Mesenchymal stem cell (in vitro differentiated cells and primary cell): ENCODE measurements at regions not wholly inside any gene's neighbourhood (a gene's known extent, or its start where the extent isn't known, plus 50 kb on each side); places are given as distances from the start of the nearest gene placed in this dataset.
A peak's percentile ranks its signal among the peaks of the same experiment; 100 is the strongest.

Experiments
- DNase-seq: peaks from one replicate; pipeline ENCODE4 v3.0.0-alpha.2; 2013
- H2AFZ ChIP-seq: one replicate; pipeline ENCODE4 v1.6.1; 2013; ENCODE audit warnings: low read depth, mild to moderate bottlenecking, control low read depth, inconsistent platforms, low read length, moderate library complexity
- H2AK5ac ChIP-seq: 2 replicates; pipeline ENCODE4 v1.6.1; 2013; ENCODE audit warnings: low read length, moderate library complexity, mild to moderate bottlenecking, inconsistent platforms; ENCODE audit not compliant: severe bottlenecking
- H2BK120ac ChIP-seq: one replicate; pipeline ENCODE4 v1.6.1; 2013; ENCODE audit warnings: low read depth, mild to moderate bottlenecking, inconsistent platforms, low read length, moderate library complexity
- H2BK12ac ChIP-seq, 2 experiments: one replicate each; pipeline ENCODE4 v1.6.1; 2013; ENCODE audit warnings: inconsistent platforms in 2 of 2, low read length in 2 of 2, mild to moderate bottlenecking in 2 of 2, moderate library complexity in 2 of 2, control low read depth in 1 of 2
- H2BK15ac ChIP-seq: one replicate; pipeline ENCODE4 v1.6.1; 2013; ENCODE audit warnings: mild to moderate bottlenecking, low read depth, inconsistent platforms; ENCODE audit not compliant: poor library complexity, severe bottlenecking
- H2BK5ac ChIP-seq: 2 replicates; pipeline ENCODE4 v1.6.1; 2013; ENCODE audit warnings: low read depth, mild to moderate bottlenecking, low read length, control low read depth, inconsistent platforms; ENCODE audit not compliant: poor library complexity, severe bottlenecking
- H3K14ac ChIP-seq, 2 experiments: one replicate each; pipeline ENCODE4 v1.6.1; 2013; ENCODE audit warnings: inconsistent platforms in 2 of 2, low read length in 2 of 2, control low read depth in 1 of 2, mild to moderate bottlenecking in 1 of 2, moderate library complexity in 1 of 2
- H3K18ac ChIP-seq, 2 experiments: one replicate each; pipeline ENCODE4 v1.6.1; 2013; ENCODE audit warnings: inconsistent platforms in 2 of 2, low read length in 2 of 2, control low read depth in 1 of 2, low read depth in 1 of 2, mild to moderate bottlenecking in 1 of 2
- H3K23ac ChIP-seq, 2 experiments: one replicate each; pipeline ENCODE4 v1.6.1; 2013; ENCODE audit warnings: inconsistent platforms in 2 of 2, low read length in 2 of 2, mild to moderate bottlenecking in 2 of 2, moderate library complexity in 2 of 2, control low read depth in 1 of 2
- H3K27ac ChIP-seq: 2 replicates; pipeline ENCODE4 v1.5.1; 2013; ENCODE audit warnings: mild to moderate bottlenecking, moderate library complexity, low read length, control low read depth, inconsistent platforms; ENCODE audit not compliant: poor library complexity, severe bottlenecking
- H3K27me3 ChIP-seq, 2 experiments: 2 replicates each; pipeline versions ENCODE4 v1.6.1 to v1.7.0; 2013; ENCODE audit warnings: low read length in 2 of 2, mild to moderate bottlenecking in 2 of 2, moderate library complexity in 2 of 2, control low read depth in 1 of 2, inconsistent platforms in 1 of 2; ENCODE audit not compliant: control insufficient read depth in 1 of 2, insufficient read depth in 1 of 2
- H3K36me3 ChIP-seq, 2 experiments: 2 replicates each; pipeline versions ENCODE4 v1.6.1 to v1.7.0; 2013; ENCODE audit warnings: low read length in 2 of 2, control low read depth in 1 of 2, inconsistent platforms in 1 of 2, low read depth in 1 of 2, mild to moderate bottlenecking in 1 of 2; ENCODE audit not compliant: insufficient read depth in 2 of 2, control insufficient read depth in 1 of 2
- H3K4ac ChIP-seq, 2 experiments: one replicate each; pipeline ENCODE4 v1.6.1; 2013; ENCODE audit warnings: inconsistent platforms in 2 of 2, low read length in 2 of 2, mild to moderate bottlenecking in 2 of 2, moderate library complexity in 2 of 2, control low read depth in 1 of 2, low read depth in 1 of 2
- H3K4me1 ChIP-seq: 2 replicates; pipeline ENCODE4 v1.6.1; 2013; ENCODE audit warnings: low read depth, low read length, control low read depth; ENCODE audit not compliant: control insufficient read depth, insufficient read depth
- H3K4me2 ChIP-seq: 2 replicates; pipeline ENCODE4 v1.6.1; 2013; ENCODE audit warnings: low read length, mild to moderate bottlenecking, inconsistent platforms; ENCODE audit not compliant: poor library complexity, severe bottlenecking
- H3K4me3 ChIP-seq, 2 experiments: 2 replicates each; pipeline versions ENCODE4 v1.5.1 to v1.7.0; 2013; ENCODE audit warnings: low read length in 2 of 2, mild to moderate bottlenecking in 2 of 2, control low read depth in 1 of 2, low read depth in 1 of 2; ENCODE audit not compliant: insufficient read depth in 1 of 2
- H3K79me1 ChIP-seq: replicated peaks from 2 replicates; pipeline ENCODE4 v1.6.1; 2013; ENCODE audit warnings: mild to moderate bottlenecking, control low read depth, low read length, inconsistent platforms; ENCODE audit not compliant: poor library complexity, severe bottlenecking
- H3K9ac ChIP-seq: 2 replicates; pipeline ENCODE4 v1.7.0; 2013; ENCODE audit warnings: mild to moderate bottlenecking, low read length, moderate library complexity
- H3K9me3 ChIP-seq: 2 replicates; pipeline ENCODE4 v1.7.0; 2013; ENCODE audit warnings: mild to moderate bottlenecking, low read length; ENCODE audit not compliant: control insufficient read depth
- H4K8ac ChIP-seq: one replicate; pipeline ENCODE4 v1.6.1; 2013; ENCODE audit warnings: inconsistent platforms, mild to moderate bottlenecking, low read length, moderate library complexity
- H4K91ac ChIP-seq: one replicate; pipeline ENCODE4 v1.6.1; 2013; ENCODE audit warnings: mild to moderate bottlenecking, low read length, inconsistent platforms
- WGBS: methylation state at CpG from one replicate; pipeline ENCODE4 v1.1.7; 2013; ENCODE audit warnings: mixed read lengths; 5-methylcytosine and 5-hydroxymethylcytosine counted together

GRCh38 chr12:91937009-91937408, 208.6 kb downstream of the BTG1 start:
- Histone ChIP-seq H3K4me3 (no peak overlapping the region), H2BK12ac (no peak overlapping the region), H2BK120ac (no peak overlapping the region), H3K4me1 (no peaks in the 10 kb centered on the region), H3K4ac (no peak overlapping the region), H3K36me3 (no peaks in the 10 kb centered on the region), H3K14ac (no peak overlapping the region), H3K79me1 (no peaks in the 10 kb centered on the region), H2BK5ac (no peak overlapping the region), H2BK15ac (no peak overlapping the region), H3K9ac (no peak overlapping the region), H4K8ac (no peak overlapping the region), H3K27ac (no peak overlapping the region), H2AFZ (no peak overlapping the region), H3K18ac (no peak overlapping the region), H3K4me2 (no peak overlapping the region), H4K91ac (no peak overlapping the region), H3K9me3 (no peaks in the 10 kb centered on the region), H3K23ac (no peak overlapping the region), H3K27me3 (no peaks in the 10 kb centered on the region), H2AK5ac (no peak overlapping the region)
- 84% methylated on average over 1 of the region's 1 CpG for WGBS
- no peak for DNase-seq

- no peak overlapping the region for H2BK5ac ChIP-seq
- no peaks in the 10 kb centered on the region for H3K4me1 ChIP-seq
- H2BK120ac ChIP-seq: no peak overlapping the region
- no peak overlapping the region for H3K27ac ChIP-seq
- no peaks in the 10 kb centered on the region for H3K36me3 ChIP-seq
- H4K91ac ChIP-seq: no peak overlapping the region
- no peaks in the 10 kb centered on the region for H3K79me1 ChIP-seq
- no peak overlapping the region for H3K14ac ChIP-seq
- no peak overlapping the region for H3K18ac ChIP-seq
- H2AK5ac ChIP-seq: no peak overlapping the region
- no peak overlapping the region for H4K8ac ChIP-seq
- H2BK15ac ChIP-seq: no peak overlapping the region
- WGBS: 100% methylated on average over 2 of the region's 2 CpGs
- no peak overlapping the region for H2BK12ac ChIP-seq
- H3K27me3 ChIP-seq: no peaks in the 10 kb centered on the region
- H3K23ac ChIP-seq: no peak overlapping the region
- no peaks in the 10 kb centered on the region for H3K9me3 ChIP-seq
- no peak for DNase-seq
- H2AFZ ChIP-seq: no peak overlapping the region
- H3K4me2 ChIP-seq: no peak overlapping the region
- no peak overlapping the region for H3K4me3 ChIP-seq
- no peak overlapping the region for H3K4ac ChIP-seq
- no peak overlapping the region for H3K9ac ChIP-seq
Observed at GRCh38 chr12:91935296-91935695, 210.3 kb downstream of the BTG1 start.

- H3K18ac ChIP-seq: no peak overlapping the region
- no peak overlapping the region for H3K23ac ChIP-seq
- H3K14ac ChIP-seq: no peak overlapping the region
- no peak overlapping the region for H3K27ac ChIP-seq
- DNase-seq: no peak
- no peak overlapping the region for H2BK15ac ChIP-seq
- no peaks in the 10 kb centered on the region for H3K4me1 ChIP-seq
- H2AFZ ChIP-seq: no peak overlapping the region
- no peak overlapping the region for H3K4me3 ChIP-seq
- no peak overlapping the region for H2BK12ac ChIP-seq
- H2BK120ac ChIP-seq: no peak overlapping the region
- no peak overlapping the region for H4K91ac ChIP-seq
- WGBS: 90% methylated on average over 2 of the region's 2 CpGs
- no peaks in the 10 kb centered on the region for H3K9me3 ChIP-seq
- no peaks in the 10 kb centered on the region for H3K79me1 ChIP-seq
- no peak overlapping the region for H3K4ac ChIP-seq
- H4K8ac ChIP-seq: no peak overlapping the region
- H3K36me3 ChIP-seq: no peaks in the 10 kb centered on the region
- H2AK5ac ChIP-seq: no peak overlapping the region
- no peak overlapping the region for H3K9ac ChIP-seq
- no peaks in the 10 kb centered on the region for H3K27me3 ChIP-seq
- no peak overlapping the region for H2BK5ac ChIP-seq
- H3K4me2 ChIP-seq: no peak overlapping the region
Observed at GRCh38 chr12:91931111-91931510, 214.5 kb downstream of the BTG1 start.

- Histone ChIP-seq H3K9ac (no peak overlapping the region), H3K14ac (no peak overlapping the region), H3K23ac (no peak overlapping the region), H3K4me2 (no peak overlapping the region), H2AK5ac (no peak overlapping the region), H3K18ac (peak overlapping the region in 1 of 2 experiments; percentile 18), H2BK12ac (peak overlapping the region in 1 of 2 experiments; percentile 82), H3K27ac (no peak overlapping the region), H4K8ac (peak overlapping the region; percentile 12), H3K27me3 (no peaks in the 10 kb centered on the region), H3K4me3 (no peak overlapping the region), H3K4ac (no peak overlapping the region), H2AFZ (no peak overlapping the region), H3K9me3 (no peaks in the 10 kb centered on the region), H3K79me1 (no peaks in the 10 kb centered on the region), H4K91ac (no peak overlapping the region), H3K4me1 (no peaks in the 10 kb centered on the region), H2BK5ac (no peak overlapping the region), H2BK120ac (no peak overlapping the region), H2BK15ac (no peak overlapping the region), H3K36me3 (no peaks in the 10 kb centered on the region)
- WGBS: 100% methylated on average over 1 of the region's 2 CpGs
- DNase-seq: no peak
Observed at GRCh38 chr12:91928501-91928900, 217.1 kb downstream of the BTG1 start.
